SK-N-SH (cell line): ENCODE measurements at regions not wholly inside any gene's neighbourhood (a gene's known extent, or its start where the extent isn't known, plus 50 kb on each side); places are given as distances from the start of the nearest gene placed in this dataset.

ENCODE experiments used
- CTCF ChIA-PET: fragments of 300-600, 350-600 bp; formaldehyde crosslinking; extraction: SDS; loops from one replicate; lab custom pipeline; 2021; lab: Yijun Ruan, JAX
- POLR2A ChIA-PET: fragments of 350-600 bp; sonication (Branson Sonifier 250); formaldehyde crosslinking; extraction: SDS; loops from one replicate; lab custom pipeline; 2020; ENCODE audit warnings: antibody characterized with exemption, inconsistent platforms; lab: Yijun Ruan, JAX
- DNase-seq: peaks from one replicate; pipeline ENCODE4 v3.0.0; 2012
- H2AFZ ChIP-seq: fragments of 200-600 bp; sonication (generic); 2 replicates; pipeline ENCODE4 v1.8.1; 2016; ENCODE audit warnings: antibody characterized with exemption, mild to moderate bottlenecking, low read depth
- H3F3A ChIP-seq: fragments of 200-600 bp; sonication (generic); replicated peaks from 2 replicates; pipeline ENCODE3; 2016; ENCODE audit warnings: antibody characterized with exemption, mild to moderate bottlenecking; ENCODE audit not compliant: insufficient read depth
- H3K27ac ChIP-seq, 2 experiments: fragments of 200-500 bp in 1 of 2; fragments of 200-600 bp in 1 of 2; sonication (Bioruptor generic) in 1 of 2; sonication (generic), shearing (Covaris generic) in 1 of 2; 2 replicates each; pipeline versions ENCODE4 v1.5.1 to v1.6.1; 2014 to 2016; ENCODE audit warnings: low read depth in 2 of 2, inconsistent platforms in 1 of 2, low read length in 1 of 2, mild to moderate bottlenecking in 1 of 2, mixed read lengths in 1 of 2
- H3K27me3 ChIP-seq: fragments of 200-600 bp; sonication (generic), shearing (Covaris generic); 2 replicates; pipeline ENCODE4 v1.6.1; 2016; ENCODE audit warnings: mixed run types; ENCODE audit not compliant: insufficient read depth
- H3K36me3 ChIP-seq, 2 experiments: fragments of 200-500 bp in 1 of 2; fragments of 200-600 bp in 1 of 2; sonication (Bioruptor generic) in 1 of 2; sonication (generic) in 1 of 2; replicated peaks in 1 of 2; 2 replicates each; pipeline versions ENCODE3 to v1.5.1; 2014 to 2016; ENCODE audit warnings: low read length in 1 of 2, mild to moderate bottlenecking in 1 of 2; ENCODE audit not compliant: insufficient read depth in 2 of 2, control insufficient read depth in 1 of 2
- H3K4me1 ChIP-seq, 2 experiments: fragments of 200-500 bp in 1 of 2; fragments of 200-600 bp in 1 of 2; sonication (Bioruptor generic) in 1 of 2; sonication (generic), shearing (Covaris generic) in 1 of 2; 2 replicates each; pipeline versions ENCODE4 v1.5.1 to v1.6.1; 2014 to 2016; ENCODE audit warnings: low read depth in 1 of 2, low read length in 1 of 2, mixed run types in 1 of 2; ENCODE audit not compliant: insufficient read depth in 2 of 2, control insufficient read depth in 1 of 2
- H3K4me2 ChIP-seq: fragments of 200-600 bp; sonication (generic), shearing (Covaris generic); 2 replicates; pipeline ENCODE4 v1.6.1; 2017; ENCODE audit warnings: mixed run types
- H3K4me3 ChIP-seq, 2 experiments: fragments of 200-500 bp in 1 of 2; fragments of 200-600 bp in 1 of 2; sonication (Bioruptor generic) in 1 of 2; sonication (generic), shearing (Covaris generic) in 1 of 2; 2 replicates each; pipeline versions ENCODE4 v1.5.1 to v1.8.1; 2014 to 2016; ENCODE audit warnings: low read depth in 2 of 2, inconsistent platforms in 1 of 2, low read length in 1 of 2, mild to moderate bottlenecking in 1 of 2, mixed read lengths in 1 of 2, moderate library complexity in 1 of 2
- H3K79me2 ChIP-seq: fragments of 200-600 bp; sonication (generic); 2 replicates; pipeline ENCODE4 v1.8.1; 2017; ENCODE audit warnings: mild to moderate bottlenecking; ENCODE audit not compliant: insufficient read depth
- H3K9ac ChIP-seq: fragments of 200-600 bp; sonication (generic); 2 replicates; pipeline ENCODE4 v1.6.1; 2017; ENCODE audit warnings: mixed run types
- H3K9me2 ChIP-seq: fragments of 200-600 bp; sonication (generic); 2 replicates; pipeline ENCODE4 v1.6.1; 2017; ENCODE audit warnings: mixed run types
- H3K9me3 ChIP-seq: fragments of 200-600 bp; sonication (generic); 2 replicates; pipeline ENCODE4 v1.6.1; 2017; ENCODE audit warnings: mixed run types, mild to moderate bottlenecking, moderate library complexity
- H4K20me1 ChIP-seq: fragments of 200-600 bp; sonication (generic); 2 replicates; pipeline ENCODE4 v1.6.1; 2017; ENCODE audit warnings: mild to moderate bottlenecking, mixed run types; ENCODE audit not compliant: insufficient read depth
- EP300 ChIP-seq, 2 experiments: IDR thresholded peaks; 2 replicates each; pipeline versions ENCODE4 v1.4.0 to v1.6.1; 2012; ENCODE audit warnings: borderline replicate concordance in 1 of 2, low read depth in 1 of 2, low read length in 1 of 2
- FOXM1 ChIP-seq: IDR thresholded peaks from 2 replicates; pipeline ENCODE4 v1.4.0; 2012; ENCODE audit warnings: low read depth, mild to moderate bottlenecking
- GABPA ChIP-seq: IDR thresholded peaks from 2 replicates; pipeline ENCODE4 v1.4.0; 2012; ENCODE audit warnings: low read depth, mild to moderate bottlenecking
- JUND ChIP-seq: IDR thresholded peaks from 2 replicates; pipeline ENCODE4 v1.4.0; 2012
- MXI1 ChIP-seq: IDR thresholded peaks from 2 replicates; pipeline ENCODE4 v1.6.1; 2012; ENCODE audit warnings: mild to moderate bottlenecking, low read depth, low read length, improper control_type of control experiment
- NFIC ChIP-seq: IDR thresholded peaks from 2 replicates; pipeline ENCODE4 v1.4.0; 2012; ENCODE audit warnings: borderline replicate concordance
- POLR2AphosphoS5 ChIP-seq: IDR thresholded peaks from 2 replicates; pipeline ENCODE4 v1.6.1; 2012; ENCODE audit warnings: low read depth, low read length
- RCOR1 ChIP-seq: fragments of 150-350 bp; IDR thresholded peaks from 2 replicates; pipeline ENCODE4 v1.6.1; 2017; ENCODE audit warnings: antibody characterized with exemption, low read length
- RXRA ChIP-seq: IDR thresholded peaks from 2 replicates; pipeline ENCODE4 v1.4.0; 2012; ENCODE audit warnings: low read depth, mild to moderate bottlenecking, borderline replicate concordance
- SIN3A ChIP-seq: IDR thresholded peaks from 2 replicates; pipeline ENCODE4 v1.6.1; 2012; ENCODE audit warnings: low read depth, mild to moderate bottlenecking, low read length, moderate library complexity, borderline replicate concordance
- TAF1 ChIP-seq: IDR thresholded peaks from 2 replicates; pipeline ENCODE4 v1.6.1; 2012; ENCODE audit warnings: low read depth, mild to moderate bottlenecking, low read length, moderate library complexity, borderline replicate concordance
- YY1 ChIP-seq: IDR thresholded peaks from 2 replicates; pipeline ENCODE4 v1.4.0; 2012; ENCODE audit warnings: low read depth, mild to moderate bottlenecking
- WGBS: methylation state at CpG from one replicate; pipeline ENCODE4 v1.1.6; 2017; ENCODE audit warnings: low lambda C conversion rate; 5-methylcytosine and 5-hydroxymethylcytosine counted together
- TF ChIP-seq, protein P1 (sequence below): IDR thresholded peaks from 2 replicates; pipeline ENCODE4 v1.6.1; 2012; ENCODE audit warnings: mild to moderate bottlenecking, low read depth, low read length, moderate library complexity
- TF ChIP-seq, protein P2 (sequence below): IDR thresholded peaks from 2 replicates; pipeline ENCODE4 v1.4.0; 2012; ENCODE audit warnings: low read depth, borderline replicate concordance
- TF ChIP-seq, protein P3 (sequence below): fragments of 150-350 bp; IDR thresholded peaks from 2 replicates; pipeline ENCODE4 v1.6.1; 2016; ENCODE audit warnings: mild to moderate bottlenecking, low read depth, low read length

GRCh38 chr10:69712342-69712741 lies 82.3 kb downstream of the FAM241B start (continued):
- no peak for TF ChIP-seq EP300 (IDR thresholded peaks at IDR 0.05; ENCODE audit: borderline replicate concordance in 1 of 2, low read depth in 1 of 2, low read length in 1 of 2)

- Histone ChIP-seq H2AFZ (no peak overlapping the region), H3K36me3 (no peaks in the 10 kb centered on the region), H3K9ac (no peak overlapping the region), H3K27me3 (peaks cover 26% of the 10 kb centered on the region; the same call in 1 of the 2 replicates), H3K4me3 (no peak overlapping the region), H3K79me2 (no peaks in the 10 kb centered on the region), H3F3A (peaks cover 7% of the 10 kb centered on the region), H3K27ac (no peak overlapping the region), H3K9me2 (no peaks in the 10 kb centered on the region), H4K20me1 (no peaks in the 10 kb centered on the region), H3K4me2 (no peak overlapping the region), H3K9me3 (no peaks in the 10 kb centered on the region), H3K4me1 (peaks cover 0 to 11% of the 10 kb centered on the region in 2 experiments; a peak in 1 of 4 replicates)
- ChIA-PET CTCF (interaction anchor here (0.9 to 19.0 kb wide), 11 partner anchors 7 to 207 kb away, joined by 3 to 571 read pairs (median 20); no protein-coding TSS in a partner anchor), POLR2A (no interaction called here)
- no peak for DNase-seq
- no peak for TF ChIP-seq RXRA
- TF ChIP-seq RCOR1 = no peak
- no peak for TF ChIP-seq NFIC
- no peak for TF ChIP-seq MXI1
- no peak for TF ChIP-seq POLR2AphosphoS5
- WGBS = 56% methylated on average over 4 of the region's 4 CpGs
These were observed 84.5 kb downstream of the FAM241B start for GRCh38 chr10:69714572-69714971.

GRCh38 chr10:69715156-69715898 lies 85.3 kb downstream of the FAM241B start:
- Histone ChIP-seq H3K79me2 (no peaks in the 10 kb centered on the region), H3K9me2 (no peaks in the 10 kb centered on the region), H4K20me1 (no peaks in the 10 kb centered on the region), H3K27me3 (peaks cover 19% of the 10 kb centered on the region; the same call in 1 of the 2 replicates), H3K36me3 (no peaks in the 10 kb centered on the region), H3K4me3 (no peak overlapping the region), H3K4me2 (no peak overlapping the region), H3K4me1 (peaks cover 0 to 10% of the 10 kb centered on the region in 2 experiments; a peak in 1 of 4 replicates), H3F3A (peaks cover 7% of the 10 kb centered on the region), H3K27ac (no peak overlapping the region), H2AFZ (no peak overlapping the region)
- POLR2A ChIA-PET = no interaction called here
- CTCF ChIA-PET = interaction anchor here (0.6 to 19.0 kb wide), 18 partner anchors 8 to 243 kb away, joined by 3 to 571 read pairs (median 6); no protein-coding TSS in a partner anchor
- WGBS = 60% methylated on average over 9 of the region's 11 CpGs
- TF ChIP-seq GABPA (no peak), YY1 (no peak), FOXM1 (no peak), RCOR1 (no peak), SIN3A (no peak), TAF1 (no peak), JUND (no peak)
- TF ChIP-seq, protein P1, sequence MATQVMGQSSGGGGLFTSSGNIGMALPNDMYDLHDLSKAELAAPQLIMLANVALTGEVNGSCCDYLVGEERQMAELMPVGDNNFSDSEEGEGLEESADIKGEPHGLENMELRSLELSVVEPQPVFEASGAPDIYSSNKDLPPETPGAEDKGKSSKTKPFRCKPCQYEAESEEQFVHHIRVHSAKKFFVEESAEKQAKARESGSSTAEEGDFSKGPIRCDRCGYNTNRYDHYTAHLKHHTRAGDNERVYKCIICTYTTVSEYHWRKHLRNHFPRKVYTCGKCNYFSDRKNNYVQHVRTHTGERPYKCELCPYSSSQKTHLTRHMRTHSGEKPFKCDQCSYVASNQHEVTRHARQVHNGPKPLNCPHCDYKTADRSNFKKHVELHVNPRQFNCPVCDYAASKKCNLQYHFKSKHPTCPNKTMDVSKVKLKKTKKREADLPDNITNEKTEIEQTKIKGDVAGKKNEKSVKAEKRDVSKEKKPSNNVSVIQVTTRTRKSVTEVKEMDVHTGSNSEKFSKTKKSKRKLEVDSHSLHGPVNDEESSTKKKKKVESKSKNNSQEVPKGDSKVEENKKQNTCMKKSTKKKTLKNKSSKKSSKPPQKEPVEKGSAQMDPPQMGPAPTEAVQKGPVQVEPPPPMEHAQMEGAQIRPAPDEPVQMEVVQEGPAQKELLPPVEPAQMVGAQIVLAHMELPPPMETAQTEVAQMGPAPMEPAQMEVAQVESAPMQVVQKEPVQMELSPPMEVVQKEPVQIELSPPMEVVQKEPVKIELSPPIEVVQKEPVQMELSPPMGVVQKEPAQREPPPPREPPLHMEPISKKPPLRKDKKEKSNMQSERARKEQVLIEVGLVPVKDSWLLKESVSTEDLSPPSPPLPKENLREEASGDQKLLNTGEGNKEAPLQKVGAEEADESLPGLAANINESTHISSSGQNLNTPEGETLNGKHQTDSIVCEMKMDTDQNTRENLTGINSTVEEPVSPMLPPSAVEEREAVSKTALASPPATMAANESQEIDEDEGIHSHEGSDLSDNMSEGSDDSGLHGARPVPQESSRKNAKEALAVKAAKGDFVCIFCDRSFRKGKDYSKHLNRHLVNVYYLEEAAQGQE = no peak
- TF ChIP-seq, protein P2, sequence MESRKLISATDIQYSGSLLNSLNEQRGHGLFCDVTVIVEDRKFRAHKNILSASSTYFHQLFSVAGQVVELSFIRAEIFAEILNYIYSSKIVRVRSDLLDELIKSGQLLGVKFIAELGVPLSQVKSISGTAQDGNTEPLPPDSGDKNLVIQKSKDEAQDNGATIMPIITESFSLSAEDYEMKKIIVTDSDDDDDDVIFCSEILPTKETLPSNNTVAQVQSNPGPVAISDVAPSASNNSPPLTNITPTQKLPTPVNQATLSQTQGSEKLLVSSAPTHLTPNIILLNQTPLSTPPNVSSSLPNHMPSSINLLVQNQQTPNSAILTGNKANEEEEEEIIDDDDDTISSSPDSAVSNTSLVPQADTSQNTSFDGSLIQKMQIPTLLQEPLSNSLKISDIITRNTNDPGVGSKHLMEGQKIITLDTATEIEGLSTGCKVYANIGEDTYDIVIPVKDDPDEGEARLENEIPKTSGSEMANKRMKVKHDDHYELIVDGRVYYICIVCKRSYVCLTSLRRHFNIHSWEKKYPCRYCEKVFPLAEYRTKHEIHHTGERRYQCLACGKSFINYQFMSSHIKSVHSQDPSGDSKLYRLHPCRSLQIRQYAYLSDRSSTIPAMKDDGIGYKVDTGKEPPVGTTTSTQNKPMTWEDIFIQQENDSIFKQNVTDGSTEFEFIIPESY = no peak
- TF ChIP-seq, protein P3, sequence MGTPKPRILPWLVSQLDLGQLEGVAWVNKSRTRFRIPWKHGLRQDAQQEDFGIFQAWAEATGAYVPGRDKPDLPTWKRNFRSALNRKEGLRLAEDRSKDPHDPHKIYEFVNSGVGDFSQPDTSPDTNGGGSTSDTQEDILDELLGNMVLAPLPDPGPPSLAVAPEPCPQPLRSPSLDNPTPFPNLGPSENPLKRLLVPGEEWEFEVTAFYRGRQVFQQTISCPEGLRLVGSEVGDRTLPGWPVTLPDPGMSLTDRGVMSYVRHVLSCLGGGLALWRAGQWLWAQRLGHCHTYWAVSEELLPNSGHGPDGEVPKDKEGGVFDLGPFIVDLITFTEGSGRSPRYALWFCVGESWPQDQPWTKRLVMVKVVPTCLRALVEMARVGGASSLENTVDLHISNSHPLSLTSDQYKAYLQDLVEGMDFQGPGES = no peak
- TF ChIP-seq, all 33 proteins: peak for 0
- no peaks in the 10 kb centered on the region for H3K9me3 ChIP-seq
- no peak for DNase-seq
- no peak overlapping the region for H3K9ac ChIP-seq
